PC-9 (cell line): ENCODE measurements at regions not wholly inside any gene's neighbourhood (a gene's known extent, or its start where the extent isn't known, plus 50 kb on each side); places are given as distances from the start of the nearest gene placed in this dataset.

Experiments used
- BruUV-seq: library from RNA; stranded (reverse); fragments of 400-500 nt; replicated peaks from 2 replicates; lab custom pipeline; 2021; lab: Mats Ljungman, UMichigan
- CTCF ChIA-PET: fragments of 300-600 bp; sonication (Branson Sonifier 250); formaldehyde crosslinking; loops from one replicate; lab custom pipeline; 2022; ENCODE audit warnings: antibody characterized with exemption; lab: Charles Lee
- POLR2A ChIA-PET: fragments of 300-600 bp; sonication (Branson Sonifier 250); formaldehyde crosslinking; loops from one replicate; lab custom pipeline; 2022; ENCODE audit warnings: antibody characterized with exemption; ENCODE audit not compliant: unreplicated experiment; lab: Charles Lee
- DNase-seq, 2 experiments: peaks; one replicate each; pipeline versions ENCODE4 v3.0.0 to v3.0.0-alpha.2; 2015 to 2022; ENCODE audit warnings: mixed read lengths in 1 of 2
- H2AFZ ChIP-seq: fragments of 200-600 bp; sonication (generic); 2 replicates; pipeline ENCODE4 v1.8.1; 2017; ENCODE audit warnings: antibody characterized with exemption
- H3F3A ChIP-seq: fragments of 200-600 bp; sonication (generic); 2 replicates; pipeline ENCODE4 v1.8.1; 2017; ENCODE audit warnings: antibody characterized with exemption, mild to moderate bottlenecking, low read depth; ENCODE audit not compliant: insufficient read depth
- H3K27ac ChIP-seq: fragments of 200-600 bp; sonication (generic); 2 replicates; pipeline ENCODE4 v1.6.1; 2016; ENCODE audit warnings: mixed run types
- H3K27me3 ChIP-seq: fragments of 200-600 bp; sonication (generic); 2 replicates; pipeline ENCODE4 v1.6.1; 2016; ENCODE audit warnings: low read depth, mixed run types; ENCODE audit not compliant: insufficient read depth
- H3K36me3 ChIP-seq: fragments of 200-600 bp; sonication (generic); 2 replicates; pipeline ENCODE4 v1.6.1; 2016; ENCODE audit warnings: low read depth, mixed run types
- H3K4me1 ChIP-seq: fragments of 200-600 bp; sonication (generic); replicated peaks from 2 replicates; pipeline ENCODE4 v1.6.1; 2016; ENCODE audit warnings: mixed run types; ENCODE audit not compliant: insufficient read depth
- H3K4me2 ChIP-seq: fragments of 200-600 bp; sonication (generic); 2 replicates; pipeline ENCODE4 v1.6.1; 2017; ENCODE audit warnings: mixed run types
- H3K4me3 ChIP-seq: fragments of 200-600 bp; sonication (generic); 2 replicates; pipeline ENCODE4 v1.6.1; 2016; ENCODE audit warnings: mixed run types
- H3K79me2 ChIP-seq: fragments of 200-600 bp; sonication (generic); 2 replicates; pipeline ENCODE4 v1.6.1; 2017; ENCODE audit warnings: low read depth, mixed run types
- H3K9me2 ChIP-seq: fragments of 200-600 bp; sonication (generic); 2 replicates; pipeline ENCODE4 v1.8.1; 2017; ENCODE audit warnings: mild to moderate bottlenecking; ENCODE audit not compliant: insufficient read depth
- H3K9me3 ChIP-seq: fragments of 200-600 bp; sonication (generic); 2 replicates; pipeline ENCODE4 v1.8.1; 2016; ENCODE audit warnings: low read depth; ENCODE audit not compliant: insufficient read depth
- H4K20me1 ChIP-seq: fragments of 200-600 bp; sonication (generic); 2 replicates; pipeline ENCODE4 v1.8.1; 2017; ENCODE audit not compliant: insufficient read depth
- CTCF ChIP-seq: fragments of 200-600 bp; sonication (generic); conservative IDR thresholded peaks from 2 replicates; pipeline ENCODE4 v1.6.1; 2017; ENCODE audit warnings: mixed run types, antibody characterized with exemption, mild to moderate bottlenecking, moderate library complexity
- EZH2 ChIP-seq: fragments of 200-600 bp; sonication (generic); IDR thresholded peaks from 2 replicates; pipeline ENCODE4 v1.8.0; 2017; ENCODE audit warnings: antibody characterized with exemption, low read depth
- intact Hi-C: fragments of 100-400 bp; cut with micrococcal nuclease; formaldehyde crosslinking; loops from one replicate; pipeline ENCODE4 v1.10.0; 2022; ENCODE audit not compliant: unreplicated experiment

DNA sequence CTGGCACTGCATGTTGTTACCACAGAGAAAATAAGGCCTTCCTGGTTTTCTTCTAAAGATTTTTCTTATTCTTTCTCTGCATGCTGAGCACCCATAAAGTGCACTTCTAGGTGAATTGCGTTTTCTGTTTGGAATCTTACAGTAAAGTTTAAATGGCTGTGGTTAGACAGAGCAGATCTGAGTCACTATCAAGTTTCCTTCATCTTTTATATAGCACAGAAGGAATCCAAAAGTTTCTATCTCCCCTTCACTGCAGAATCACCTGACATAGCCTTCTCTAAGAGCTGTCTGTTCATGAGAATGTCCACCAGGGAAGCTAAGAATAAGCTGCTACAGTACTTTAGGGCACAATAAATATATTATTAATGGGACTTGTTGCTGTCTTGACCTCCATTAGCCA is 455.5 kb upstream of the FAM241A start:
- no peaks in the 10 kb centered on the region for H3F3A ChIP-seq
- no peak overlapping the region for H3K27ac ChIP-seq
- no peak overlapping the region for H2AFZ ChIP-seq
- H3K27me3 ChIP-seq, result no peaks in the 10 kb centered on the region
- no peaks in the 10 kb centered on the region; the same call in 1 of the 2 replicates for H3K9me2 ChIP-seq
- TF ChIP-seq CTCF, result no peak
- no peak for TF ChIP-seq EZH2
- ChIA-PET POLR2A (no interaction called here), CTCF (no interaction called here)
- BruUV-seq, result no TSS peak
- intact Hi-C loops, result no loop called here
- no peak overlapping the region for H3K4me2 ChIP-seq
- no peaks in the 10 kb centered on the region for H3K36me3 ChIP-seq
- no peaks in the 10 kb centered on the region for H3K4me1 ChIP-seq
- no peak overlapping the region for H3K4me3 ChIP-seq
- no peak for DNase-seq
- H3K79me2 ChIP-seq, result no peaks in the 10 kb centered on the region
- H4K20me1 ChIP-seq, result no peaks in the 10 kb centered on the region
- no peaks in the 10 kb centered on the region for H3K9me3 ChIP-seq

GRCh38 chr4:111693758-111694157 is 451.5 kb upstream of the FAM241A start:
- H3K27ac ChIP-seq, result no peak overlapping the region
- H3K9me3 ChIP-seq, result no peaks in the 10 kb centered on the region
- no peaks in the 10 kb centered on the region; the same call in 1 of the 2 replicates for H3K9me2 ChIP-seq
- ChIA-PET CTCF (no interaction called here), POLR2A (no interaction called here)
- no peaks in the 10 kb centered on the region for H4K20me1 ChIP-seq
- no peak for DNase-seq
- no peaks in the 10 kb centered on the region for H3K36me3 ChIP-seq
- no peak overlapping the region for H3K4me2 ChIP-seq
- intact Hi-C loops, result no loop called here
- no TSS peak for BruUV-seq
- H2AFZ ChIP-seq, result no peak overlapping the region
- H3F3A ChIP-seq, result no peaks in the 10 kb centered on the region
- H3K27me3 ChIP-seq, result no peaks in the 10 kb centered on the region
- no peaks in the 10 kb centered on the region for H3K79me2 ChIP-seq
- no peak overlapping the region for H3K4me3 ChIP-seq
- TF ChIP-seq CTCF (no peak), EZH2 (no peak)
- no peaks in the 10 kb centered on the region for H3K4me1 ChIP-seq

GRCh38 chr4:111695677-111696076 is 449.6 kb upstream of the FAM241A start:
- CTCF ChIA-PET, result no interaction called here
- Histone ChIP-seq H3K27me3 (no peaks in the 10 kb centered on the region), H4K20me1 (no peaks in the 10 kb centered on the region), H3K4me2 (no peak overlapping the region), H3K27ac (no peak overlapping the region), H2AFZ (no peak overlapping the region), H3F3A (no peaks in the 10 kb centered on the region), H3K9me2 (no peaks in the 10 kb centered on the region; the same call in 1 of the 2 replicates), H3K4me3 (no peak overlapping the region), H3K4me1 (no peaks in the 10 kb centered on the region), H3K36me3 (no peaks in the 10 kb centered on the region), H3K79me2 (no peaks in the 10 kb centered on the region), H3K9me3 (no peaks in the 10 kb centered on the region)
- BruUV-seq, result no TSS peak
- DNase-seq, result no peak
- POLR2A ChIA-PET, result no interaction called here
- intact Hi-C loops, result no loop called here
- no peak for TF ChIP-seq CTCF
- TF ChIP-seq EZH2, result no peak
